Neural cell (in vitro differentiated cells): ENCODE measurements at regions not wholly inside any gene's neighbourhood (a gene's known extent, or its start where the extent isn't known, plus 50 kb on each side); places are given as distances from the start of the nearest gene placed in this dataset.

Experiments
- H2AFZ ChIP-seq: fragments of 200-600, 300-800 bp; sonication (generic), shearing (Covaris generic); 2 replicates; pipeline ENCODE4 v1.6.0; 2014; ENCODE audit warnings: low read depth, mild to moderate bottlenecking, antibody characterized with exemption, low read length, moderate library complexity
- H3F3A ChIP-seq: fragments of 200-600 bp; shearing (Covaris generic); 2 replicates; pipeline ENCODE4 v1.6.1; 2016; ENCODE audit warnings: mild to moderate bottlenecking, moderate library complexity, mixed read lengths, antibody characterized with exemption, low read length; ENCODE audit not compliant: insufficient read depth, poor library complexity, severe bottlenecking
- H3K27ac ChIP-seq: fragments of 200-600, 300-800 bp; sonication (generic), shearing (Covaris generic); 2 replicates; pipeline ENCODE4 v1.5.1; 2014; ENCODE audit warnings: mild to moderate bottlenecking, low read length, moderate library complexity
- H3K27me3 ChIP-seq: fragments of 300-800, 200-600 bp; sonication (generic), shearing (Covaris generic); 2 replicates; pipeline ENCODE4 v1.6.0; 2014; ENCODE audit warnings: mild to moderate bottlenecking, low read depth, low read length, moderate library complexity; ENCODE audit not compliant: insufficient read depth
- H3K36me3 ChIP-seq: fragments of 300-800, 200-600 bp; sonication (generic), shearing (Covaris generic); 2 replicates; pipeline ENCODE4 v1.5.1; 2014; ENCODE audit warnings: mild to moderate bottlenecking, antibody characterized with exemption, low read length, moderate library complexity; ENCODE audit not compliant: insufficient read depth
- H3K4me2 ChIP-seq: fragments of 300-800, 200-600 bp; sonication (generic), shearing (Covaris generic); 2 replicates; pipeline ENCODE4 v1.6.0; 2014; ENCODE audit warnings: mild to moderate bottlenecking, low read length
- H3K4me3 ChIP-seq: fragments of 300-800, 200-600 bp; sonication (generic), shearing (Covaris generic); 2 replicates; pipeline ENCODE4 v1.5.1; 2014; ENCODE audit warnings: mild to moderate bottlenecking, low read length, moderate library complexity
- H3K79me2 ChIP-seq: fragments of 200-600 bp; shearing (Covaris generic); replicated peaks from 2 replicates; pipeline ENCODE4 v1.6.0; 2014; ENCODE audit warnings: mild to moderate bottlenecking, low read length, moderate library complexity; ENCODE audit not compliant: insufficient read depth
- H3K9ac ChIP-seq: fragments of 300-800, 200-600 bp; sonication (generic), shearing (Covaris generic); 2 replicates; pipeline ENCODE4 v1.6.1; 2016; ENCODE audit warnings: mild to moderate bottlenecking, low read length, mixed read lengths
- H3K9me2 ChIP-seq: fragments of 200-600 bp; shearing (Covaris generic); 2 replicates; pipeline ENCODE4 v1.6.1; 2016; ENCODE audit warnings: mild to moderate bottlenecking, low read length, mixed read lengths; ENCODE audit not compliant: insufficient read depth
- H3K9me3 ChIP-seq: fragments of 200-600, 300-800 bp; sonication (generic), shearing (Covaris generic); 2 replicates; pipeline ENCODE4 v1.6.1; 2016; ENCODE audit warnings: mild to moderate bottlenecking, mixed run types, low read length, moderate library complexity, mixed read lengths
- H4K20me1 ChIP-seq: fragments of 200-600 bp; shearing (Covaris generic); 2 replicates; pipeline ENCODE4 v1.6.1; 2016; ENCODE audit warnings: mild to moderate bottlenecking, mixed run types; ENCODE audit not compliant: insufficient read depth
- EP300 ChIP-seq: fragments of 450-650 bp; conservative IDR thresholded peaks from 2 replicates; pipeline ENCODE4 v1.6.1; 2014; ENCODE audit warnings: antibody characterized with exemption, mild to moderate bottlenecking, moderate library complexity; ENCODE audit not compliant: poor library complexity, severe bottlenecking
- EZH2 ChIP-seq: fragments of 200-600, 300-800 bp; shearing (Covaris generic), sonication (generic); IDR thresholded peaks from 2 replicates; pipeline ENCODE4 v1.6.1; 2014; ENCODE audit warnings: antibody characterized with exemption, low read length, borderline replicate concordance, mild to moderate bottlenecking; ENCODE audit not compliant: insufficient read depth, poor library complexity, severe bottlenecking
- MXI1 ChIP-seq: fragments of 450-650 bp; conservative IDR thresholded peaks from 2 replicates; pipeline ENCODE4 v1.6.1; 2014; ENCODE audit warnings: antibody characterized with exemption, mild to moderate bottlenecking; ENCODE audit not compliant: poor library complexity, severe bottlenecking
- POLR2AphosphoS5 ChIP-seq: IDR thresholded peaks from 2 replicates; pipeline ENCODE4 v1.6.1; 2012
- RAD21 ChIP-seq: fragments of 450-650 bp; conservative IDR thresholded peaks from 2 replicates; pipeline ENCODE4 v1.6.1; 2014; ENCODE audit warnings: antibody characterized with exemption, mild to moderate bottlenecking, moderate library complexity
- SMC3 ChIP-seq: fragments of 450-650 bp; conservative IDR thresholded peaks from 2 replicates; pipeline ENCODE4 v1.6.1; 2014; ENCODE audit warnings: antibody characterized with exemption, mild to moderate bottlenecking, moderate library complexity; ENCODE audit not compliant: poor library complexity
- TAF1 ChIP-seq: IDR thresholded peaks from 2 replicates; pipeline ENCODE4 v1.6.1; 2012; ENCODE audit warnings: low read depth
- TF ChIP-seq, protein P1 (sequence below): fragments of 450-650 bp; IDR thresholded peaks from 2 replicates; pipeline ENCODE4 v1.5.1; 2014; ENCODE audit warnings: antibody characterized with exemption, mild to moderate bottlenecking, moderate library complexity; ENCODE audit not compliant: poor library complexity, severe bottlenecking
- TF ChIP-seq, protein P2 (sequence below): IDR thresholded peaks from 2 replicates; pipeline ENCODE4 v1.6.1; 2012; ENCODE audit warnings: borderline replicate concordance

DNA sequence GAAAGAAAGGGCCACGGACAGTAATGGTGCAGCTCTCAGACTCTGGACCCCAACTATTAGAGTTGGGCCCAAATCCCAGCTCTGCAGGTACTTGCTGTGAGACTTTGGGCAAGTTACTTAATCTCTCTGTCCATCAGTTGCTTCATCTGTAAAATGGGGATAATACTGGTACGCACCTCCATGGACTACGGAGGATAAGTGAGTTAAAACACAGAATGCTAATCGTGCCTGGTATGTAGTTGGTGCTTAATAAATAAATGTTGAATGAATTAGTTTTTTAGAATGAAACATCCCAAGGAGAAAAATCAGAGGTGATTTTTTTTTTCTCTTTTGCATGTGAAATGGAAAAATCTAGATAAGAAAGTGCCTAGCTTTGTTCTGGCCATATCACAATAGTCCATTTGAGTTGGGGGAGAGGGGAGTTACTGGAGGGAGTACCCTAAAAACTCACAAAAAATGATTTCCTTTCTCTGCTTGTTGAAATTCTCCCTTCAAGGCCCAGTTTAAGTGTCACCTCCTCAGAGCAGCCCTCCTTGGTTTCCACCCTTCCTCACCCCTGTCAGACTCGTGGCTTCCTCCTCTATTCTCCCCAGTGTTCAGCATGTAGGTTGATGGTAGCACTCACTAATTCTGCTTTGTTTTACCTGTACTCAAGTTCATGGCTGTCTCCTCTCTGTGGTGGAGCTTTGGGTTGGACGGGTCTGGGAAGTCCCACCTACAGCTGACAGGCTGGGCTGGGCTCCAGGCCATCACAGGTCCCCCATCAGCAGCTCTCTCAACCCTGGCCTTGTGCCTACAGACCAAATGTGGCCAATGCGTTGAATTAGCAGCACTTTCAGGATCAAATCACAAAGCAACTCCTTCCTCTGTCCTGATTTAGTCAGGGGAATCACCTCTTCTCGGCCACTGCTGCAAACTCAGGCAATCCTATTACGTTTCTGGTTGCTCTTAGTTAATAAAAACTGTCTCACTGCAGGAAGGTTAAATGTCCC is 92.8 kb upstream of the TAF1B start:
- Histone ChIP-seq H3K27ac (no peak overlapping the region), H3K9ac (no peak overlapping the region), H3K9me3 (no peaks in the 10 kb centered on the region), H3K4me2 (no peak overlapping the region), H3K9me2 (no peaks in the 10 kb centered on the region), H3K4me3 (no peak overlapping the region), H3K27me3 (no peaks in the 10 kb centered on the region), H3K79me2 (no peaks in the 10 kb centered on the region), H3K36me3 (no peaks in the 10 kb centered on the region), H3F3A (no peaks in the 10 kb centered on the region), H4K20me1 (no peaks in the 10 kb centered on the region), H2AFZ (no peak overlapping the region)
- TF ChIP-seq EP300: no peak
- no peak for TF ChIP-seq EZH2
- TF ChIP-seq, protein P1, sequence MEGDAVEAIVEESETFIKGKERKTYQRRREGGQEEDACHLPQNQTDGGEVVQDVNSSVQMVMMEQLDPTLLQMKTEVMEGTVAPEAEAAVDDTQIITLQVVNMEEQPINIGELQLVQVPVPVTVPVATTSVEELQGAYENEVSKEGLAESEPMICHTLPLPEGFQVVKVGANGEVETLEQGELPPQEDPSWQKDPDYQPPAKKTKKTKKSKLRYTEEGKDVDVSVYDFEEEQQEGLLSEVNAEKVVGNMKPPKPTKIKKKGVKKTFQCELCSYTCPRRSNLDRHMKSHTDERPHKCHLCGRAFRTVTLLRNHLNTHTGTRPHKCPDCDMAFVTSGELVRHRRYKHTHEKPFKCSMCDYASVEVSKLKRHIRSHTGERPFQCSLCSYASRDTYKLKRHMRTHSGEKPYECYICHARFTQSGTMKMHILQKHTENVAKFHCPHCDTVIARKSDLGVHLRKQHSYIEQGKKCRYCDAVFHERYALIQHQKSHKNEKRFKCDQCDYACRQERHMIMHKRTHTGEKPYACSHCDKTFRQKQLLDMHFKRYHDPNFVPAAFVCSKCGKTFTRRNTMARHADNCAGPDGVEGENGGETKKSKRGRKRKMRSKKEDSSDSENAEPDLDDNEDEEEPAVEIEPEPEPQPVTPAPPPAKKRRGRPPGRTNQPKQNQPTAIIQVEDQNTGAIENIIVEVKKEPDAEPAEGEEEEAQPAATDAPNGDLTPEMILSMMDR: no peak
- no peak for TF ChIP-seq SMC3
- no peak for TF ChIP-seq POLR2AphosphoS5
- no peak for TF ChIP-seq MXI1
- TF ChIP-seq RAD21: no peak
- TF ChIP-seq TAF1: no peak
- TF ChIP-seq, protein P2, sequence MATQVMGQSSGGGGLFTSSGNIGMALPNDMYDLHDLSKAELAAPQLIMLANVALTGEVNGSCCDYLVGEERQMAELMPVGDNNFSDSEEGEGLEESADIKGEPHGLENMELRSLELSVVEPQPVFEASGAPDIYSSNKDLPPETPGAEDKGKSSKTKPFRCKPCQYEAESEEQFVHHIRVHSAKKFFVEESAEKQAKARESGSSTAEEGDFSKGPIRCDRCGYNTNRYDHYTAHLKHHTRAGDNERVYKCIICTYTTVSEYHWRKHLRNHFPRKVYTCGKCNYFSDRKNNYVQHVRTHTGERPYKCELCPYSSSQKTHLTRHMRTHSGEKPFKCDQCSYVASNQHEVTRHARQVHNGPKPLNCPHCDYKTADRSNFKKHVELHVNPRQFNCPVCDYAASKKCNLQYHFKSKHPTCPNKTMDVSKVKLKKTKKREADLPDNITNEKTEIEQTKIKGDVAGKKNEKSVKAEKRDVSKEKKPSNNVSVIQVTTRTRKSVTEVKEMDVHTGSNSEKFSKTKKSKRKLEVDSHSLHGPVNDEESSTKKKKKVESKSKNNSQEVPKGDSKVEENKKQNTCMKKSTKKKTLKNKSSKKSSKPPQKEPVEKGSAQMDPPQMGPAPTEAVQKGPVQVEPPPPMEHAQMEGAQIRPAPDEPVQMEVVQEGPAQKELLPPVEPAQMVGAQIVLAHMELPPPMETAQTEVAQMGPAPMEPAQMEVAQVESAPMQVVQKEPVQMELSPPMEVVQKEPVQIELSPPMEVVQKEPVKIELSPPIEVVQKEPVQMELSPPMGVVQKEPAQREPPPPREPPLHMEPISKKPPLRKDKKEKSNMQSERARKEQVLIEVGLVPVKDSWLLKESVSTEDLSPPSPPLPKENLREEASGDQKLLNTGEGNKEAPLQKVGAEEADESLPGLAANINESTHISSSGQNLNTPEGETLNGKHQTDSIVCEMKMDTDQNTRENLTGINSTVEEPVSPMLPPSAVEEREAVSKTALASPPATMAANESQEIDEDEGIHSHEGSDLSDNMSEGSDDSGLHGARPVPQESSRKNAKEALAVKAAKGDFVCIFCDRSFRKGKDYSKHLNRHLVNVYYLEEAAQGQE: no peak

DNA sequence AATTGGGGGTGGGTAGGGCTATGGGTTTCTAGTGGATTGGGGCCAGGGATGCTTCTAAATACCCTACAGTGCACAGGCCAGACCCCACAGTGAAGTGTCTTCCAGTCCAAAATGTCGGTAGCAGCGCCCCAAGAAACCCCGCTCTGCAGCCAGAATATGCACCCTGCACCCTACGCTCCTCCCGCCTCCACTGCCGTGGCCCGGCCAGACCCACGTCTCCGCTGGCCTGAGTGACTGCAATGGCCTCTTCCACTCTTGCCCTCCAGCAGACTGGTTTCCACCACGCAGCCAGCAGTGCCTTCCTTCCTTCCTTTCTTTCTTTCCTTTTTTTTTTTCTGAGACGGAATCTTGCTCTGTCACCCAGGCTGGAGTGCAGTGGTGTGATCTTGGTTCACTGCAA is 91.4 kb upstream of the TAF1B start:
- no peaks in the 10 kb centered on the region for H3K79me2 ChIP-seq
- no peak for TF ChIP-seq SMC3
- TF ChIP-seq EZH2: no peak
- TF ChIP-seq POLR2AphosphoS5: no peak
- TF ChIP-seq, protein P1: no peak
- TF ChIP-seq MXI1: no peak
- TF ChIP-seq RAD21: no peak
- TF ChIP-seq EP300: no peak
- no peaks in the 10 kb centered on the region for H3K27me3 ChIP-seq
- no peak overlapping the region for H3K9ac ChIP-seq
- no peak overlapping the region for H3K4me3 ChIP-seq
- no peaks in the 10 kb centered on the region for H3K36me3 ChIP-seq
- H3K27ac ChIP-seq: no peak overlapping the region
- no peaks in the 10 kb centered on the region for H3K9me2 ChIP-seq
- no peak overlapping the region for H3K4me2 ChIP-seq
- no peaks in the 10 kb centered on the region for H3K9me3 ChIP-seq
- H3F3A ChIP-seq: no peaks in the 10 kb centered on the region
- no peaks in the 10 kb centered on the region for H4K20me1 ChIP-seq
- no peak overlapping the region for H2AFZ ChIP-seq
